GM21381 (cell line): ENCODE measurements at regions not wholly inside any gene's neighbourhood (a gene's known extent, or its start where the extent isn't known, plus 50 kb on each side); places are given as distances from the start of the nearest gene placed in this dataset.

Experiments used
- ATAC-seq: cut with Tn5 transposase; IDR thresholded peaks from one replicate; pipeline ENCODE4 v1.9.1; 2021; ENCODE audit warnings: mild to moderate bottlenecking, moderate library complexity; ENCODE audit not compliant: unreplicated experiment

- ATAC-seq, result no peak
Observed at GRCh38 chr5:82414041-82414388, 135.9 kb upstream of the RPS23 start.

GRCh38 chr5:82413302-82414040 is 135.3 kb upstream of the RPS23 start:
- no peak for ATAC-seq

GRCh38 chr5:82408033-82408432 is 129.9 kb upstream of the RPS23 start:
- ATAC-seq, result no peak

- no peak for ATAC-seq
Observed at GRCh38 chr5:82406205-82406773, 128.1 kb upstream of the RPS23 start.

GRCh38 chr5:82405618-82406204 is 127.6 kb upstream of the RPS23 start:
- no peak for ATAC-seq

GRCh38 chr5:82405161-82405560 is 127.0 kb upstream of the RPS23 start:
- no peak for ATAC-seq

GRCh38 chr5:82404382-82404945 is 126.3 kb upstream of the RPS23 start:
- ATAC-seq, result no peak

- ATAC-seq, result no peak
Observed at GRCh38 chr5:82403724-82404123, 125.6 kb upstream of the RPS23 start.

- ATAC-seq, result no peak
Observed at GRCh38 chr5:82403026-82403425, 124.9 kb upstream of the RPS23 start.

GRCh38 chr5:82399111-82399510 is 121.0 kb upstream of the RPS23 start:
- ATAC-seq, result no peak

- no peak for ATAC-seq
Observed at GRCh38 chr5:82397741-82398320, 119.7 kb upstream of the RPS23 start.

- ATAC-seq, result no peak
Observed at GRCh38 chr5:82396871-82397514, 118.8 kb upstream of the RPS23 start.

- ATAC-seq, result no peak
Observed at GRCh38 chr5:82396396-82396795, 118.2 kb upstream of the RPS23 start.

- no peak for ATAC-seq
Observed at GRCh38 chr5:82393951-82394350, 115.8 kb upstream of the RPS23 start.

- no peak for ATAC-seq
Observed at GRCh38 chr5:82390088-82390487, 111.9 kb upstream of the RPS23 start.

GRCh38 chr5:82389347-82389746 is 111.2 kb upstream of the RPS23 start:
- ATAC-seq, result no peak

- ATAC-seq, result no peak
Observed at GRCh38 chr5:82388181-82388580, 110.0 kb upstream of the RPS23 start.

GRCh38 chr5:82387819-82388166 is 109.6 kb upstream of the RPS23 start:
- no peak for ATAC-seq

- ATAC-seq, result no peak
Observed at GRCh38 chr5:82387001-82387818, 109.1 kb upstream of the RPS23 start.

GRCh38 chr5:82386576-82386975 is 108.4 kb upstream of the RPS23 start:
- ATAC-seq, result no peak
